DND-41 (cell line): ENCODE measurements at regions not wholly inside any gene's neighbourhood (a gene's known extent, or its start where the extent isn't known, plus 50 kb on each side); places are given as distances from the start of the nearest gene placed in this dataset.

Experiments used
- EZH2 ChIP-seq: IDR thresholded peaks from 3 replicates; pipeline ENCODE4 v1.6.1; 2012; ENCODE audit warnings: borderline replicate concordance, low read depth, mild to moderate bottlenecking, moderate library complexity, low read length, inconsistent platforms; ENCODE audit not compliant: severe bottlenecking
- TF ChIP-seq, protein P1 (sequence below): IDR thresholded peaks from 2 replicates; pipeline ENCODE4 v1.5.1; 2012; ENCODE audit warnings: borderline replicate concordance, low read length, moderate library complexity, mild to moderate bottlenecking; ENCODE audit not compliant: poor library complexity, severe bottlenecking; ENCODE audit errors: extremely low read depth

DNA sequence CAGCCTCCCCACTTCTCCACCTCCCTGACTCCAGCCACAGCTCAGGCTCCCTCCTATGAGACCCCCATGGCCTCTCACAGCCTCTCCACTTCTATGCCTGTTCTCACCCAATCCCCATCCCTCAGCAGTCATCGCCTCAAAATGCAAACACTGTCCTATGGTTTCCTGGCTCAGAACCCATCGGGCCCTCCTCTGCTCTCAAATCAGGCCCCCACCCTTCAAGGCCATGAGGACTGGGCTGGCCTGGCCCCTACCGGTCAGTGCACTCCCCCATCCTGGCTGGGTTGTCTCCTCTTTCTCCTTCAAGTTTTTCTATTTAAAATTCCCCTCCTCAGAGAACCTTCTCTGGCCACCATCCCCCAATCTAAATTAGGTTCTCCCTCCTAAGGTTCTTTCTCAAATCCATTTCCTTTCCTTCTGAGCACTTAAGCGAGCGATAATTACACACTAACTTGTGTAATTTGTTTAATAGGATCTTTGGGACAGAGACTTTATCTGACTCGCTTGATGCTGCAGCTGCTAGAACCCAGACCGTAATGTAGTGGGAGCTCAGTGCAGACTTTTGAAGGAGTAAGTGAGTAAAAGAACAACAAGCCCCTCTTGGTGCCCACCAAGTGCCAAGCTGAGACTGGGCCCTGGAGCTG lies 347.2 kb downstream of the MATN1 start:
- TF ChIP-seq, protein P1, sequence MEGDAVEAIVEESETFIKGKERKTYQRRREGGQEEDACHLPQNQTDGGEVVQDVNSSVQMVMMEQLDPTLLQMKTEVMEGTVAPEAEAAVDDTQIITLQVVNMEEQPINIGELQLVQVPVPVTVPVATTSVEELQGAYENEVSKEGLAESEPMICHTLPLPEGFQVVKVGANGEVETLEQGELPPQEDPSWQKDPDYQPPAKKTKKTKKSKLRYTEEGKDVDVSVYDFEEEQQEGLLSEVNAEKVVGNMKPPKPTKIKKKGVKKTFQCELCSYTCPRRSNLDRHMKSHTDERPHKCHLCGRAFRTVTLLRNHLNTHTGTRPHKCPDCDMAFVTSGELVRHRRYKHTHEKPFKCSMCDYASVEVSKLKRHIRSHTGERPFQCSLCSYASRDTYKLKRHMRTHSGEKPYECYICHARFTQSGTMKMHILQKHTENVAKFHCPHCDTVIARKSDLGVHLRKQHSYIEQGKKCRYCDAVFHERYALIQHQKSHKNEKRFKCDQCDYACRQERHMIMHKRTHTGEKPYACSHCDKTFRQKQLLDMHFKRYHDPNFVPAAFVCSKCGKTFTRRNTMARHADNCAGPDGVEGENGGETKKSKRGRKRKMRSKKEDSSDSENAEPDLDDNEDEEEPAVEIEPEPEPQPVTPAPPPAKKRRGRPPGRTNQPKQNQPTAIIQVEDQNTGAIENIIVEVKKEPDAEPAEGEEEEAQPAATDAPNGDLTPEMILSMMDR = no peak
- TF ChIP-seq EZH2 = no peak
